ENCODE measurements at regions not wholly inside any gene's neighbourhood (a gene's known extent, or its start where the extent isn't known, plus 50 kb on each side); places are given as distances from the start of the nearest gene placed in this dataset.

DNA sequence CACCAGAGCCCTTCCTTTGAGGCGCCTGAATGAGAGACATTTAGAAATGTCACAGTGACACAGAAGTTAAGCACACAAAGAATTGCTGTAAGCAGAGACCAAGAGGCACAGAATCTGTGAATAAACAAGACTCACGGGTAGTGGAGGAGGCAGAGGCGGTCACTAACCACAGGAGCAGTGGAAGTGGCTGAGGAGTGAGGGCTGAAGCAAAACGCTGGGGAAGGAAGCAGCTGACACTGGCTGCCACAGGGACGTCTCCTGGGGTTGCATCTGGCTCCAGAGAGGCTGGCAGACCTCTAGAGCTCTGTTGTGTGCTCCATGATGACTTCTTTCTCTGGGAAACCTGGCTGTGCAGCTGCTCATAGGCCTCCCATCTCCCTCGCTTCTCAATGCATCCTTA, 65.0 kb upstream of the SLC2A12 start:
- Mint-ChIP-seq H3K9me3 (no peaks in the 10 kb centered on the region), H3K36me3 (no peaks in the 10 kb centered on the region), H3K27ac (no peak overlapping the region)
- DNase-seq (ENCODE audit: low spot score in 2 of 2) = no peak
- ATAC-seq = no peak

DNA sequence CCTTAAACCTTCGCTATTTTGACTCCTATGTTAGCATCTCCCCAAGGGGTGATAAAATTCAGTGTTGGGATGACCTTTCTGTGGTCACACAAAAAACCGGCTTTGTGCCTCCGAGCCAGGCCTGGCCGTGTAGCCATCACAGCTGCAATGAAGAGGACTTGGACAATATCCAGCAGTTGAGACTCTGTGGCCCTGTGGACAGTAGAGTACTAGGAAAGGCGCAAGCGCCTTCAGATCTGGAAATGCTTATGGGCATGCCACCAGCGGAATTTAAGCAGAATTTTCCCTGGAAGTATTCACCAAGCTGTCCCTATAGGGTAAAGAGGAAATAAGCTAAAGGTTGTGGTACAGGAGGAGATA, 63.3 kb upstream of the SLC2A12 start:
- no peaks in the 10 kb centered on the region for H3K36me3 Mint-ChIP-seq

GRCh38 chr6:134114918-134115714, 62.7 kb upstream of the SLC2A12 start:
- no peaks in the 10 kb centered on the region for H3K36me3 Mint-ChIP-seq
- DNase-seq (ENCODE audit: low spot score in 2 of 2) = no peak
- H3K9me3 Mint-ChIP-seq = no peaks in the 10 kb centered on the region
- H3K27ac Mint-ChIP-seq = no peak overlapping the region
- ATAC-seq = no peak

More for the DNA sequence above, 63.3 kb upstream of the SLC2A12 start:
- Mint-ChIP-seq H3K9me3 (no peaks in the 10 kb centered on the region), H3K27ac (no peak overlapping the region)
- DNase-seq (ENCODE audit: low spot score in 2 of 2) = no peak
- no peak for ATAC-seq

DNA sequence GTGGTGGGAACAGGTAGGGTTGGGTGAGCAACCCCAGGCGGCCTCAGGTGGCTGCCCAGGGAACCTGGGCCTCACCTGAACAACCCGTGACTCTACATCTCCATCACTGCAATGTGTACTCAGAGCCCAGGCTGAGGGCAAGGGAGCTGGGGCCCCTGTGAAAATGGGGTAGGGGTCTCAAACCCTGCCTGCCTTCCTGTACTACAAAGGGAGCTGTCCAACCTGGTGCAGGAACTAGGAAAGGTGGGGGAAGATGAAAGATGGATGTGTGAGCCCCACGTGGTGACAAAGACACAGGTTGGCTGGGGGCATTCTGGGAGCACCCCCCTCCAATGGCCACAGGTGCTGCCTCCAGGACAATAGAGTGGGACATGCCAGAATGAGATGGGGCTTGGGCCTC, 62.1 kb upstream of the SLC2A12 start:
- H3K27ac Mint-ChIP-seq = no peak overlapping the region
- no peaks in the 10 kb centered on the region for H3K9me3 Mint-ChIP-seq
- ATAC-seq (no peak), DNase-seq (ENCODE audit: low spot score in 2 of 2) (no peak)
- H3K36me3 Mint-ChIP-seq = no peaks in the 10 kb centered on the region

DNA sequence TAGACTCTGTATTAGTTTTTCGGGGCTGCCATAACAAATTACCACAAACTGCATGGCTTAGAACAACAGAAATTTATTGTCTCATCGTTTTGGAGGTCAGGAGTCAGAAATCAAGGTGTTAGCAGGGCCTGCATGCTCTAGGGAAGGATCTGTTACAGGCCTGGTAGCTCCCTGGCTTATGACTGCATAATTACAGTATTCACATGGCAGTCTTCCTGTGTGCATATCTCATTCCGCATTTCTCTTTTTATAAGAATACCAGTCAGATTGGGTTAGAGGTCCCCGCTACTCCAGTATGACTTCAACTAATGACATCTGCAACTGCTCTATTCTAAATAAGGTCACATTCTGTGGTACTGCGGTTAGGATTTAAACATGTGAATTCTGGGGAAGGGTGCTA, 59.3 kb upstream of the SLC2A12 start:
- H3K27ac Mint-ChIP-seq = no peak overlapping the region
- DNase-seq (ENCODE audit: low spot score in 2 of 2) (no peak), ATAC-seq (no peak)
- H3K36me3 Mint-ChIP-seq = no peaks in the 10 kb centered on the region
- H3K9me3 Mint-ChIP-seq = no peaks in the 10 kb centered on the region

- no peak overlapping the region for H3K27ac Mint-ChIP-seq
- peak in 1 of 2 donors; percentile 55 for DNase-seq (ENCODE audit: low spot score in 2 of 2)
- ATAC-seq = peak; percentile 56 to 64
- no peaks in the 10 kb centered on the region for H3K36me3 Mint-ChIP-seq
- H3K9me3 Mint-ChIP-seq = no peaks in the 10 kb centered on the region
These were observed 58.7 kb upstream of the SLC2A12 start for GRCh38 chr6:134111062-134111677.

- DNase-seq (ENCODE audit: low spot score in 2 of 2) (no peak), ATAC-seq (no peak)
- Mint-ChIP-seq H3K9me3 (no peaks in the 10 kb centered on the region), H3K36me3 (no peaks in the 10 kb centered on the region), H3K27ac (no peak overlapping the region)
These were observed 54.3 kb upstream of the SLC2A12 start for GRCh38 chr6:134106702-134107101.

DNA sequence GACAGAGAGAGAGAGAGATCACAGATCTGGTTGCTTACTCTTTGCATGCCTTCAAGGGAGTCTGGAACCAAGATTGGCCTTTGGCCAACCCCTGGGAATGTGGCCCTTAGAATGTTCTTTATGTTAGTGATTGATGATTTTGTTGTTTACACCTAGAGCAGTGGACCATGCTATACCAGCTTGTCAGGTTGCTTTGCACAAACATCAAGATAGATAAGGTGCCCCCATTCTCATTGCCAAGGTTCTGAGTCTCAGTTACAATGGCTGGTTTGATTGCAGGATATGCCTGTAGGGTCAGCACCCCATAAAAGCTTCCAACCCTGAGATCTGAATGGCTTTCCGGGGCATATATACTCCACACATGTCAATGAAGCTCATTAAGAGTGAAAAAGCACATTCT, 53.5 kb upstream of the SLC2A12 start:
- Mint-ChIP-seq H3K27ac (no peak overlapping the region), H3K9me3 (no peaks in the 10 kb centered on the region), H3K36me3 (no peaks in the 10 kb centered on the region)
- no peak for DNase-seq (ENCODE audit: low spot score in 2 of 2)
- ATAC-seq = no peak

DNA sequence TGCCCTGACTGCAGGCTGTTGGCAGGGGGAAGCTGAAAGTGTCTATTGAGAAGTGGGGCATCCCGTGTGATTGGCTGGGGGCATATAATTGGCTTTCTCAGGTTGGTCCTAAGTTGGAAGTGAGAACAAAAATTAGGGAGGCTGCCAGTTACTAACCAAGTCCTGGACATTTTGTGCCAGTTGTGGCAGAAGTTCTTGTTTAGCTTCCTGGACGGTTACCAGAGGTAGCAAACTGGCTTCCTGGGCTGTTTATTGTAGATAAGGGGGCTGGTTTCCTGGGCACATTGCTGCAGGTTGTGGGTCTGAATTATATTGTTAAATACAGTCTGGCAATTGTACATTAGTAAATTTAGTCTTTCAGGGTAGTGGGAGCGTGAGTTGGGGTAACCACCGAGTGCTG, 50.6 kb upstream of the SLC2A12 start:
- no peak overlapping the region for H3K27ac Mint-ChIP-seq
- no peak for DNase-seq (ENCODE audit: low spot score in 2 of 2)
- H3K36me3 Mint-ChIP-seq = no peaks in the 10 kb centered on the region
- H3K9me3 Mint-ChIP-seq = no peaks in the 10 kb centered on the region
- ATAC-seq = no peak
